ENCODE measurements at regions not wholly inside any gene's neighbourhood (a gene's known extent, or its start where the extent isn't known, plus 50 kb on each side); places are given as distances from the start of the nearest gene placed in this dataset.

- TF ChIP-seq, protein P1, sequence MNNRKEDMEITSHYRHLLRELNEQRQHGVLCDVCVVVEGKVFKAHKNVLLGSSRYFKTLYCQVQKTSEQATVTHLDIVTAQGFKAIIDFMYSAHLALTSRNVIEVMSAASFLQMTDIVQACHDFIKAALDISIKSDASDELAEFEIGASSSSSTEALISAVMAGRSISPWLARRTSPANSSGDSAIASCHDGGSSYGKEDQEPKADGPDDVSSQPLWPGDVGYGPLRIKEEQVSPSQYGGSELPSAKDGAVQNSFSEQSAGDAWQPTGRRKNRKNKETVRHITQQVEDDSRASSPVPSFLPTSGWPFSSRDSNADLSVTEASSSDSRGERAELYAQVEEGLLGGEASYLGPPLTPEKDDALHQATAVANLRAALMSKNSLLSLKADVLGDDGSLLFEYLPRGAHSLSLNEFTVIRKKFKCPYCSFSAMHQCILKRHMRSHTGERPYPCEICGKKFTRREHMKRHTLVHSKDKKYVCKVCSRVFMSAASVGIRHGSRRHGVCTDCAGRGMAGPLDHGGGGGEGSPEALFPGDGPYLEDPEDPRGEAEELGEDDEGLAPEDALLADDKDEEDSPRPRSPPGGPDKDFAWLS (CRISPR knock-in tag; IDR thresholded peaks at IDR 0.05; ENCODE audit: borderline replicate concordance), result no peak
- TF ChIP-seq HNF1B (CRISPR knock-in tag; IDR thresholded peaks at IDR 0.05) (no peak), ZNF34 (CRISPR knock-in tag; IDR thresholded peaks at IDR 0.05; ENCODE audit: borderline replicate concordance) (no peak), ZNF687 (CRISPR knock-in tag; IDR thresholded peaks at IDR 0.05) (no peak)
- TF ChIP-seq, protein P2, sequence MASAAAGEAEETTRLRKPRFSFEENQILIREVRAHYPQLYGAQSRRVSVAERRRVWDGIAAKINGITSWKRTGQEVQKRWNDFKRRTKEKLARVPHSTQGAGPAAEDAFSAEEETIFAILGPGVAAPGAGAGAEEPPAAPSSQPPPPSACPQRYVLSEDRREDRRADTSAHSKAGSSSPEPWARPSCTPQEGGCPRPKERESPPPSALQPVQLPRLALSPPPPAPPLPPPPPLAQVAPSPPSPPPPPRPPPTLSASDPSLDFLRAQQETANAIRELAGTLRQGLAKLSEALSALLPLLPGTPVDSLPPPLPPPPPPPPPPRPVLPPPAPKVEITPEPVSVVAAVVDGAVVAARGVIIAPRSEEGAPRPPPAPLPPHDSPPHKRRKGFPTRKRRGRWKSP (CRISPR knock-in tag; IDR thresholded peaks at IDR 0.05), result no peak
Measured at GRCh38 chr22:49026494-49027367, 800.9 kb downstream of the BRD1 start (continued).

All from HepG2 (cell line).